ENCODE measurements at regions not wholly inside any gene's neighbourhood (a gene's known extent, or its start where the extent isn't known, plus 50 kb on each side); places are given as distances from the start of the nearest gene placed in this dataset.

DNA sequence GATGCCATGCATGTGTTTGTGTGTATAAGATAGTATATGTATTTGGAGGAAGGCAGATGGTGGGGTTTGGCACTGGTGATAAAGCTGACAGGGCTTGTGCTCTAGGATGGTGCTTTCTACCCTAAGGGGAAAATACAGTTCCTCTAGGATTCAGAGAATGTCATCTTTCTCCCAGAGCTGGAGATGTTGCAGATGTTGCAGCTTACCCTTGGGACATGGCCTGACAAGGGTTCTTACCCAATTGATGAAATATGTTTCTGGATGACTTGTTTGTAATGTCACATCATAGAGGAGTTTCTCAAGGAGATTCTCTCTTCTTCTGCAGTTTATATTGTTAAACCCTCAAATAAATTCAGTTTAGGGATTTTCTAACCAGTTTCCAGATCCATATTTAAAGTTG is 52.5 kb upstream of the PITX2 start:
- no peak for DNase-seq (ENCODE audit: low spot score)

DNA sequence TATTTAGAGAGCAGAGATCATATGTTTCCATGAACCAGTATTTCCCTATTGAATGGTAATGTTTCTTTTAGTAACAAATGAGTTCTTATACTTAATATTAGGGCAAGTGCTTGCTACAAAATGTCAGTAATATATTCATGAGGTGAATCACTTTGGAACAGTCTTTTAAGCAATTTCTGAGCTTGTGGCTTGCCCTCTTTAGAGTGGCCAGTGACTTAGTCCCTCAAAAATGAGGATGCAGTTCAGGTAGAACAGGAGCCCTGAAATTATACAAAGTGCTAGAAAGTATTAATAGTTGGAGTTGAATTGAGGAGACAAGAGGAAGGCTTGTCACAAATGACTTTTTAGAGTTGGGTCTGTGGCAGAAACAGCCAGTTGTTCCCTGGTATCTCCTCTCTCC is 53.4 kb upstream of the PITX2 start:
- DNase-seq (ENCODE audit: low spot score), result no peak

DNA sequence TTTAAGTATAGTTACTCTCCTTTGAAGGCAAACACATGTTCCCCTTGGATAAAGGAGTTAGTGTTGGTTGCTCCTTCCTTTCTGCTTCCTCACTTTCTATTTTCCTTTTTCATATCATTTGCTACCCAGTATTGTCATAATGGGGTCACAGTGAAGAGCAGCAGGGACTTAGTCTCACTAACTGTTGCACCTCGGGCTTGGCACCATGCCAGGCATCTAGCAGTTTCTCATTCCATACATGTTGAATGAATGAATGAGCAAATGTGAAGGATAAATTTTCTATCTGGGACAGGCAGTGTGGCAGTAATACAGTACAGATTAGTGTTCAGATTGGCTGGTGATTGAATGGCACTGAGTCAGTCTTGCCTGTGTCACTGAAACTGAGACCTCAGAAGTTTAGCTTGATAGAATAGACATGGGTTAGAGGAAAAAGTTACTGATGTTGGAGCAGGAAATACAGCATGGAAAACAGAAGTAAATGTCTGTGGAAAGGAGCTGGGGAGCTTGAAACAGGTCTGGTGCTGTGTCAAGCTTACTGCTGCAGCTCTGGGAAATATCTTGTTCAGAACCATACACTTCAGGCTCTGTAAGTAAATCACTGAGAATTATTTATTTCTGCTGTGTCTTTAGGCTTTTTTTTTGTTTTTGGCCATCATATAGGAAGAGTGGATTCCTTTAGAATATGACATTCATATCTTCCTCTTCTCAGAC is 55.8 kb upstream of the PITX2 start:
- no peak for DNase-seq (ENCODE audit: low spot score)

DNA sequence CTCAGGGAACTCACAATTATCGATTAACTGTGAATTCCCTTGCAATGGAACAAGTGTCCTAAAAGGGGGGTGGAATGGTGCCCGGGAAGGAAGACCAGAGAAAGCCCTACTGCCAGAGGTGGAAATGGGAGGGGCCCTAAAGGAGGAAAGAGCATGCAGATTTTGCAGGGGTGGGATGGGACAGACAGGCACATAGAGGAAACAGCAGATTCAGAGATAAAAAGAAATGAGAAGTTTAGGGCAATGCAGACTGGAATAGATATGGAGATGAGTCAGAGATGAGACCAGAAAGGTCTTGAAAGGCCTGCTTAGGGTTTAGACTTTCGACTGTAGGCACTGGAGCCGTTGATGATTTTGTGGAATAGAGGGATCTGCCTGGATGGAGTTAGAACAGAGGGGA is 57.4 kb upstream of the PITX2 start:
- DNase-seq (ENCODE audit: low spot score), result no peak

DNA sequence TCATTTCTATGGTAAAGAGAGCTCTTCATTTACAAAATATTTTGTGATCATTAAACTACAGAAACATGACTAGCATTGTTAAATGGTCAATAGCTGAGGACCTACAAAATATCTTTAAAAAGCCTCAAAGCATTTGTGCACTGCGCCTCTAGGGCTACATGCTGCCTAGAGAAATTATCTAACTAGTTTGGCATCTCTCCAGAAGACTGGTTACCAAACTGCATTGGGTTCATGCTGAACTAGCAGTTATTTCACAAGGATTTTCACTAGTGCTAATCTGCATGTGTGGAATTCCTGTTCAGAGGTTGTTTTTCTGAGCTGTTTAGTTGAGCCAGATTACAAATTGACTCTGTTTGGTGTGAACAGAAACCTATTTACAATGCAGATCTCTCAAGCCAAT is 58.5 kb upstream of the PITX2 start:
- no peak for DNase-seq (ENCODE audit: low spot score)

DNA sequence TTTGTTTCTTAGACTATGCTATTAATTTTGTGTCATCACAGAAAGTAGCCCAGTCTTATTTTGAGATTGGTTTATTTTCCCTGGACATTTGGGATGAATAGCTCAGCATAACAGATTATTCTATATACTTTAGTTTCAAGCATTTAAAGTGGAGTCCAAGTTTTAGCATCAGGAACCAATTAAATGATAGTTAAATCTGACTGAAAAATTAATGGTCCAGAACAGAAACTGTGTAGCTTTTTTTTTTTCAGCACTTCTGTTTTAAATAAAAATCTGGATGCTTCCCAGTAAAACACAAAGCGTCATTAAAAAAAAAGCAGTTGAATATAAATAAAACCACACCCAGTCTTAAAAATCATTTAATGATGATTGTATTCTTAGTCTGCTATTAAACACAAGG is 59.4 kb upstream of the PITX2 start:
- DNase-seq (ENCODE audit: low spot score), result no peak

DNA sequence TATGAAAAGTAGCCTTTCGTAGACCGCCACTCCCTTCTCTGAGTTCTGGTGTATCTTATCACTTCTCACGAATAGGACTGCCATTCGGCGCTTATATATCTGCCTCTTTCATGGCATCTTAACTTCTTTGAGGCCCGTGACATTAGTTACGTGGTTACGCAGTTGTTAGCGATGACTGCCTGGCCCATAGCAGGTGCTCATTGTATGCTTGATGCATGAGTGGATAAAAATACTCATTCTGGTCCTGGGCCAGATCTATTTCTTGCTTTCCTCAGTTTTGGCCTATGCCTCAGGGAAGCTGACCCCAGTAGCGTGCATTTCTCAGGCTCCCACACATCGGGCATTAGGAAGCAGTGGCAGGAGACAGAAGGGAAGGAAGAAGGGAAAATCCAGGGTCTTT is 60.7 kb upstream of the PITX2 start:
- DNase-seq (ENCODE audit: low spot score), result no peak

DNA sequence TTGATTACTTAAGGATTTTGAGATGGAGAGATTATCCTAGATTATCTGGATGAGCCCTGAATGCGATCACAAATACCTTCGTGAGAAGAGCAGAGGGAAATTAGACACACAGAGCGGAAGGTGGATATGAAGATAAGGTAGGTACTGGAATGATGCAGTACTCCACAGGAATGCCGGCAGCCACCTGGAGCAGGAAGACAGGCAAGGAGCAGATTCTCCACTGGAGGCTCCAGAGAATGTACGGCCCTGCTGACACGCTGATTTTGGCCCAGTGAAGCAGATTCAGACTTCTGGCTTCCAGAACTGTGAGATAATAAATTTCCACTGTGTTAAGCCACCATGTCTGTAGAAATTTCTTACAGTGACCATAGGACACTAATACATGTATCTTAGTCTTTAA is 79.4 kb upstream of the PITX2 start:
- no peak for DNase-seq (ENCODE audit: low spot score)

DNA sequence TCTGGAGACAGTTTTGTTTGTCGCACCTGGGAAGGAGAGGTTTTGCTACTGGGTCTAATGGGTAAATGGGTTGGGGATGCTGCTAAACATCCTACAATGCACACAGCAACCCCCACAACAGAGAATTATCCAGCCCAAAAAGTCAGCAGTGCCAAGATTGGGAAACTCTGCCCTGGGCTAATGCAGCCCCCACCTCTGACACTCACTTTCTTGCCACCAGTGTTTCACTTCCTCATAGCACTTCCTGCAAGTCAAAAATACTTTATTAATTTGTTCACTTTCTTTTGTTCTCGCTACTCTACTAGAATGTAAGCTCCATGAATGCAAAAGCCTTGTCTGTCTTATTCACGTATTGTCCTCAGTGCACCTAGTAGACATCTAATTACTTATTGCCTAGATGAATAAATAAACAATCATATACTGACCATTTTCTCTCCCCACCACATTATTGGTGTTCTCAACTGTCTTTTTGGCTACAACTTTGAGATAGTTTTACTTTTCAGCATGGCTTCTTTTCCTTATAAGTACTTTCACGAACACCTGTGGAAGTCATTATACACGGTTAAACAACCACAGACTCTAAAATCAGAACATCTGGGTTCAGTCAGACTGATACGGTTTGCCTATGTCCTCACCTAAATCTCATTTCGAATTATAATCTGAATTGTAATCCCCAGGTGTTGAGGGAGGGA is 82.0 kb upstream of the PITX2 start:
- no peak for DNase-seq (ENCODE audit: low spot score)

DNA sequence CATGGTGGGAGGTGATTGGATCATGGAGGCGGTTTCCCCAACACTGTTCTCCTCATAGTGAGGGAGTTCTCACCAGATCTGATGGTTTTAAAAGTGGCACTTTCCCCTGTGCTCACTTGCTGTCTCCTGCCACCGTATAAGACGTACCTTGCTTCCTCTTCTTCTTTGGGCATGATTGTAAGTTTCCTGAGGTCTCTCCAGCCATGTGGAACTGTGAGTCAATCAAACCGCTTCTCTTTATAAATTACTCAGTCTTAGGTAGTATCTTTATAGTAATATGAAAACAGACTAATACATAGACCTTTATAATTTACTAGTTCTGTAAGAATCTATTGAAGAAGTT is 82.5 kb upstream of the PITX2 start:
- no peak for DNase-seq (ENCODE audit: low spot score)

DNA sequence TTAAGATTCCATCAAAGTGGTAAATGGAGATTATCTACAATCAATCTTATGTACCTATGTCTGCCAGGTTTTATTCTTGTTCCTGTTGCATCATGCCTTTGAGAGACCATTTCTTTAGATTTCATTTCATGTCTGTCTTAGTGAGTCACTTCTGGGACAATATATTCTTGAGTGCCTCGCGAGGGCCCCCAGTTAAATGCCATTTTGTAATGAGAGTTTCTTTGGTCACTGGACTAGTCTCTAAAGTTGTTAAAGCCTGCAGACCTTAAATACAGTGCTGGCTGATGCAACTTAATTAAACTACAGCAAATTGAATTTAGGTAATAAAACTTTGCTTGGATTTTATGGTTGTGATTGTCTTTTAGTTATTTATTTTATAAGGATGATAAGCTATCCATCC is 87.2 kb upstream of the PITX2 start:
- no peak for DNase-seq (ENCODE audit: low spot score)

DNA sequence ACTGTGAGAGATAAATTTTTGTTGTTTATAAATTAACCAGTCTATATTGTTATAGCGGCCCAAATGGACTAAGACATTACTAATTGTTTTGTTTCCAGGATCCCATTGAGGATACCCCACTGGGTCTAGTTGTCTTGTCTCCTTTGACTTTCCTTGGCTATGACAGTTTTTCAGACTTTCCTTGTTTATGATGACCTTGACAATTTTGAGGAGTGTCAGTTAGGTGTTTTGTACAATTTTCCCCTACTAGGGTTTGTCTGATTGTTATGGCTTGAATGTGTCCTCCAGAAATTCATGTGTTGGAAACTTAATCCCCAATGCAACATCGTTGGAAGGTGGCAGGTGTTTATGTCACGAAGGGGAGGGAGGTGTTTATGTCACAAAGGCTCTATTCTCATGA is 89.6 kb upstream of the PITX2 start:
- DNase-seq (ENCODE audit: low spot score), result no peak

DNA sequence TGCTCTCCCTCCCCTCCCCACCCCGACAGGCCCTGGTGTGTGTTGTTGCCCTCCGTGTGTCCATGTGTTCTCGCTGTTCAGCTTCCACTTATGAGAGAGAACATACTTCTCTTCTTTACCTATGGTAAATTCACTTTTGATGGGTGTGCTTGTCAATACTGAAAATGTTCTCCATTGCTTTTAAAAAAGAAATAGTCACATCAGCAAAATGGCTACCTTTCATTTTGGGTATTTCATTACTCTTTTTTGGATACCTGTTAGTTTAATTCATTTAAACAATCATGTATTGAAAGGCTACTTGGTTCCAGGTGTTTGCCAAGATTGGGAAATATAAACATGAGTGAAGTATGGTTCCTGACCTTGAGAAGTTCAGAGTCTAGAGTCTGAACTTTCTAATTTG is 107.4 kb upstream of the PITX2 start:
- no peak for DNase-seq (ENCODE audit: low spot score)

DNA sequence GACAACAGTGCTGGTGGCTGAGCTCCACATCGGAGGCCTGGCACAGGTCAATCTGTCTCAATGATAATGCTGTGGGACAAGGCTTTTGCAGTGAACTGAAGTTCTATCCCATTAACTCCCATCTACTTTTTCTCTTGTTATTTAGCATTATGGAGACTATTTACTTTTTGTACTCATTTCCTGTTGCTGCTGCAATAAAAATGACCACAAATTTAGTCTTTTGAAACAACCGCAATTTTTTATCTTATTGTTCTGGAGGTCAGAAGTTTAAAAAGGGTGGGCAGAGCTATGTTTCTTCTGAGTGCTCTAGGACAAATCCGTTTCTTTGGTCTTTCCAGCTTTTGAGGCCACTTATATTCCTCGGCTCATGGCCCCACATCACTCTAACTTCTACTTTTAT is 111.0 kb upstream of the PITX2 start:
- no peak for DNase-seq (ENCODE audit: low spot score)

DNA sequence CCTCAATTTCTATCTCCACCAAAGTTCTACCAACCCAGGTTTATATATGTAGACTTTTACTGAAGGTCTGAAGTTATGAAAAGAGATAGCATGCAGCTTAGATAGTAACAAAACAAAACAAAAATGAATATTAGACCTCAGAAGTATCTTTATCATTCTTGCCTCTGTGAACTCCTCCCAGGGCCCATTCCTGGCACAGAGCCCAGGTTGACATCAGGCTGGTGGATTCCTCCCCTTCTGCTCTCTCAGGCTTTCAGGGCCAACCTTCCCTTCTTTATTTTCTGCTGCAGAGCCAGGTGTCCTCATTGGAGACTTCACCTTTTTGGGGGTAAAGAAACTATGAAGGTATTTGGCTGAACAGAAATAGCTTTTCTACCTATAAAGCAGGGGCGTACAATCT is 112.8 kb upstream of the PITX2 start:
- DNase-seq (ENCODE audit: low spot score), result no peak

DNA sequence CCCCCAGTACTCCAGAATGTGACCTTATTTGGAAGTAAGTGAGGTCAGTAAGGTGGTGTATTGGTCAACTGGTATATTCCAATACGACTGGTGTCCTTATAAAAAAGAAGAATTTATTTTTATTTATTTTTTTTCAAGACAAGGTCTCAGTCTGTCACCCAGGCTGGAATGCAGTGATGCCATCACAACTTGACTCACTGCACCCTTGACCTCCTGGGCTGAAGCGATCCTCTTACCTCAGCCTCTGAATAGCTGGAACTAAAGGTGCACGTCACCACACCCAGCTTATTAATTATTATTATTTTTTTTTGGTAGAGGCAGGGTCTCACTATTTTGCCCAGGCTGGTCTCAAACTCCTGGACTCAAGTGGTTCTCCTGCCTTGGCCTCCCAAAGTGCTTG is 115.1 kb upstream of the PITX2 start:
- no peak for DNase-seq (ENCODE audit: low spot score)

DNA sequence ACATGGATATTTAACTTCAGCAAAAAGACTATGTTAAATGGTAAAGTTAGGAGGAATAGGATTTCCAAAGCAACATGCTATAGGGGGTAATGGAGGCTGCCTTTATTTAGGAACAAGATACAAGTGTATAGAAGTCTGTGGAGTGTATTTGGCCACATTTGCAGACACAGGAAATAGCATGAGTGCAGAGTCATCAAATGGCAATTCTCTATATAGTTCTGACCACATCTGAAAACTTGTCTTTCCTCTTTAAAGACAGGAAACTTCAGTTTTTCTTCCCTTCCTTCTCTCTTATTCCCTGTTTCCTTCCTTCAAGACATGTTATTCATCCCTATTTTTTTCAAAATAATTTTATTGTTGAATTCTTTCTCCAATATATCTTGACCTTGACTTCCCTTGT is 119.3 kb upstream of the PITX2 start:
- DNase-seq (ENCODE audit: low spot score), result no peak

DNA sequence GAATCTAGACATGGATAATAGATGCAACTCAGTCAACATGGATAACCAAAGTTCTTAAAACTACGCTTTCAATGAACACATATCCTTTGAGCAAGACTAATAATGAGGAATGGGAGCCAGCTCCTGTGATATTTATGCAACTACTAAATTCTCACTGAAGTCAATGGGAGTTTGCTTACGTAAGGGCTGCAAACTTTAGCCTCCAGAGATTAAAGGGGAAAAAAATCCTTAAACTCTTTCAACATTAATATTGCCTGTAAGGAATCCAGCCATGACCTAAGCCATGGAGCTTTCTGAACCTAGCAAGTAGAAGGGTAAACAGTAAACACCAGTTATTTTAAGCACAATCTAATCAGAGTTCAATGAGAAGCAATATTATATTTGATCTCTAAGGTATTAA is 125.2 kb upstream of the PITX2 start:
- no peak for DNase-seq (ENCODE audit: low spot score)

DNA sequence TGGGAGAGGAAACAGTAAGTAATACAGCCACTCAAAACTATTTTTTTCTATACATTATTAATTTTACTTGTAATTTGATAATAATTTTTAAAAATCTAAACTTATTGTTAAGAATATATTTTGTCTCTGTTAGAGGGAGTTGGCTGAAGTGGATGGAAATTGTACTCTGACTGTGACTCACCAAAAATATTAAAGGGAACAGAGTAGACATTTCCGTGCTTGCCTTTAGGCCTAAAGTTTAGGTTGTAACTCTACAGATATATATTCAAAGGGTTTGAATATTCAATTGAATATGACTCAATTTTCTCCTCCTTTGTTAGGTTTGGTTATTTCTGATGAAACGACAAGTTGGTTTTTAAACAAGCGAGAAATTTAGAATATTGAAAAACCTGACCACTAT is 128.3 kb upstream of the PITX2 start:
- no peak for DNase-seq (ENCODE audit: low spot score)

DNA sequence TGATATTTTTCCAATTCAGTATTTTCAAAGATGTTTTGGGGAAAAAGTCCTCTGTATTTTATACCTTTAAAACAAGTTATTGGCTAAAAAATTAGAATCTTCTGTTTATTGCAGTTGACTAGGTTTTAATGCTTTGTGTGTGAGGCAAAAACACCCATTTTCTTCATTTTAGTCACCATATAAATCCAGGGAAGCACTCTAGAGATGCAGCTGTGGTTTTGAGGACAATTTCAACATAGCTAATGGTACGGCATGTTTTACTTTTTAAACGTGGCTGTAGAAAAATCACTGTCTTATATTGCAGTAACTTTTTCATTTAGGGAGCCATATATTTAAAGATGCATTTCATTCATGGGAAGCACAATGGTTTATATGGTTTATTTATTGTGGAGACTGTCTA is 129.1 kb upstream of the PITX2 start:
- no peak for DNase-seq (ENCODE audit: low spot score)

DNA sequence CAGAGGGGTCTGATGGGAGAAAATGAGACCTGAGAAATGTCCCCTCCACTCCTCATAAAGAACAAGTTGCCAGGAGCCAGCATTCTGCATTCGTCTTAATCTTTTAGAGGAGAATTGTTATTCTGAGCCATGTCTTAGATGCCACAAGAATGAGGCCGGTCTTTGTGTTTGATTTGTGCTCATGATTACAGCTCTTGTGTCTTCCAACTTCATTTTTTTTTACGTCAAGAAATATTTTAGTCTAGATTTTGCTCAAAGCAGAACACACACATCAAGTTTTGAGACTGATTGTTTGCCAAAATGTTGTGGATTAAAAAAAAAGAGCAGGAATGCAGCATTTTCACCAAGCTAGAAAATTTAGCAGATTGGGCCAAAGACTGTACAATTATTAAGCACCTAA is 130.6 kb upstream of the PITX2 start:
- no peak for DNase-seq (ENCODE audit: low spot score)

DNA sequence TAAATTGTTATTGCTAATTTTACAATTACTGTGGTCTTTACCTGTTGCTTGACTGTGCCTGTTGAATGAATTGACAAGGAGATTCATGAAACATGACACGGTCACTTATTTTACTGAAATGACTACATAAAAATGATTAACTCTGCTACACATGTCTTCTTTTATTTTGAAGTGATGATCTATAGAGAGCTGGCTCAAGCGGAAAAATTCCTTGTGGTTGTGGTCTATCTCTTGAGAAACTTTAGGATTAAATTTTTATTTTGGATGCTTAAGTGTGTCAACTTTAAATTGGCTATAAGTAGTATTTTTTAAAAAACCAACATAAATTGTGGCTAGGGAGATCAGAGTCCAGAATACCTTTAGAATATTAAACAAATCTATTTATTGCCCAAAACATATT is 131.8 kb upstream of the PITX2 start:
- no peak for DNase-seq (ENCODE audit: low spot score)

DNA sequence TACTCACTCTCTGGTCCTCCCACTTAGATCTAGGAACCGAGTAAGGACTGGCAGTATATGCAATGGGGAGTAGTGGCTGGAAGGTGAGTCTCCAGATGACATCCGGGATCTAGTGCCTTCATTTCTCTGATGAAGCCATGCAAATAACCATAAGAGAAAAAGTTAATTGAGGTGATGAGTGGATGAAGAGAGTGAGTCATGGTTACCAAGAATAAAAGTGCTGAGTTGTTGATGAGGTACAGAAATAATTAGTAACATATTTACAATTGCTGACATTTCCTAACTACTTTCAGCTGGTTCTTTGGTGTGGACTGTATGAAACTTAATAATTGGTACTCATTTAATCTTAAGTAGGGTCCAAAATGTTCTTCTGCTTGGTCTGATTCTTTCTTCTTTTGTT is 146.7 kb upstream of the PITX2 start:
- no peak for DNase-seq (ENCODE audit: low spot score)

DNA sequence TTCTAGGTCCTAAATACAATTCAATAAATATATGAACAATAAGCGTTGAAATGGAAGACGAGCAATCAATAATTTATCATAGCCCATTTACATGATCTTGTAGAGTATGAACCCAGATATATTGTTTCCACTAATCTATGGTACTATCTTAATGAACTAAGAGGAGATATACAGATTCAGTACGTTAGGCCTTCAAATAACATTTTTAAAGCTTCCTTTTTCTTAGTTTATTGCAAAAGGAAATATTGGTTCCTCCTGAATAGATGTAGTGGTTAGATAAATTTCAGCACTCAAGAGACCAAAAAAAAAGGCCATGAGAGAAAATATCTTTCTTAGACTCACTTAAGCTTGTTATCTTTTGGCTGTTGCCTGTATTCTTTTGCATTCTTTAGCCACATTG is 147.5 kb upstream of the PITX2 start:
- no peak for DNase-seq (ENCODE audit: low spot score)
